ENCODE measurements at regions not wholly inside any gene's neighbourhood (a gene's known extent, or its start where the extent isn't known, plus 50 kb on each side); places are given as distances from the start of the nearest gene placed in this dataset.
"Not testable (repeated sequence)": the region's sequence is repeated elsewhere in the genome, so short reads cannot be mapped to it uniquely, and the experiment has no call there.

DNA sequence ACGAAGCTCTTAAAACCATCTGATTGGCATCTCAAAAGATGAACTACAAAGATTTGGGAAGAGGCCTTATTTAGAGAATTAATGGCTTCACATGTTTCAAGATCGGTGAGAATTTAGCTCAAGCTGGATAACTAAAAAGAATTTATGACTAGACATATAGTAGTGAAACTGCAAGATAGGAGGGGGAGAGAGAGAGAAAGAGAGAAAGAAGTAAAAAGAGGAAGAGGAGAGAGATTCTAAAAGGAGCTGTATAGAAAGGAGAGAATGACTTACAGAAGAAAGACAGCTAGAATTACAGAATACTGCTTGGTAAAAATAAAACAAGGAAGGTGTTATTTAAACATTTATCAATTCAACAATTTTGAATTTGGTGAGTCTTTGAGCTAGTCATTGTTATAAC is 592.3 kb downstream of the SH2D4B start:
- FAIRE-seq = no peak

DNA sequence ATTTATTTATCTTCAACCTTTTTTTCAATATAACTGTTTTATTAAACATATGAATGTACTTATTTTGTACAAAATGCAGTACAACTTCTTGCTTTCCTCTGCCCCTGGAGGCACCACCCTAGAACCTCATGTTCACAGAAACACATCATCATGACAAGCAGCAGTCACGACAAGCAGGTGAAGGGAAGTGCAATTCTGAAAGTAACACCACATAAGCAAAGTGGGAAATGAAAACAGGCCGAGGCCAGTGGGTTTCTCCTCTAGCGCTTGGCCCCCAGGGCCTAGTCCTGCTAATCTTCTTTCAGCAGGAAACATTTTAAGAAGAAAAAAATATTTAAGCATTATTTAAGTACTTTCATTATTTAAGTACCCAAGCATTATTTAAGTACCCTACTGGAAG is 598.1 kb downstream of the SH2D4B start:
- FAIRE-seq = no peak

- no peak for FAIRE-seq
These were observed 598.6 kb downstream of the SH2D4B start for GRCh38 chr10:81136261-81136660.

- FAIRE-seq = no peak
These were observed 608.3 kb downstream of the SH2D4B start for GRCh38 chr10:81145975-81146374.

DNA sequence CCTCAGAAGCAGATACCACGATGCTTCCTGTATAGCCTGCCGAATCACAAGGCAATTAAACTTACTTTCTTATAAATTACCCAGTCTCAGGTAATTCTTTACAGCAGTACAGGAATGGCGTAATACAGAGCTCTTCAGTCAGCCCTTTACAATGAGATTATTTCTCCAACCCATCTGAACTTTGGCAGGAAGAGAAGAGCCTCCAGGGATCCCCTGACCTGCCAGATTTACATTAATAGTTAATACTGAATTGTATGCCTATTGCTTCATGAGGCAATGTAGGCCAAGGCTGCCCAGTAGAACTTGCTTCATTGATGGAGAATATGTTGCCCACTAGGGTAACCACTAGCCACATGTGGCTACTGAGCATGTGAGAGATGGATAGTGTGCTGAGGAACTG is 608.7 kb downstream of the SH2D4B start:
- FAIRE-seq = no peak

DNA sequence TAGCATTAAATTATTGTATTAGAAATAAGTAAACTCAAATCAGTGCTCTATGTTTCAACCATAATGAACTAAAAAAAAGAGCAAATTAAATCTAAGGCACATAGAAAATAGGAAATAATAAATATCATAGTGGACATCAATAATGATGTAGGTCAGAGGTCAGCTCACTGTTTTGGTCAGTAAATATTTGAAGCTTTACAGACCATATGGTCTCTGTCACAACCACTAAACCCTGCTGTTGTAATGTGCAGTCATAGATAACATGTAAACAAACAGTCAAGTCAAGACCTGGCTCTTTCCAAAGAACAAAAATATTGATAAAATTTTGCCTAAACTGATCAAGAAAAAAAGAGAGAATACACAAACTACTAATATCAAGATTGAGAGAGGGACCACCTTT is 615.0 kb downstream of the SH2D4B start:
- FAIRE-seq = no peak

DNA sequence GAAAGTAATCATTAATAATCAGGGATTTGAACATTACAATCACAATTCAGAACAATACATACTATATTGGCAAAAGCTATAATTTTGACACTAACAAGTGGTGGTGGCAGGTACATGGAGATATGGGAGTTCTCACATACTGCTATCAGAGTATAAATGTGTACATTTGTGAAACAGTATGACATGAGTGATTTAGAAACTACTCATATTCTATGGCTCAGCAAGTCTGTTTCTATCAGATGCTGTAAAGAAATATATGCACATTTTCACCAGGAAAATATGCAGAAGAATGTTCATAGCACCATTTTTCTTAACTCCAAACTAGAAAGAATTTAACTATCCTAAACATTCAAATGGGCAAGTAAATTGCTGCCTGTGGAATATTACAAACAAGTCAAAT is 620.0 kb downstream of the SH2D4B start:
- FAIRE-seq = no peak

GRCh38 chr10:81177651-81178244 is 640.0 kb downstream of the SH2D4B start:
- FAIRE-seq = no peak

GRCh38 chr10:81179324-81179723 is 641.6 kb downstream of the SH2D4B start:
- no peak for FAIRE-seq

DNA sequence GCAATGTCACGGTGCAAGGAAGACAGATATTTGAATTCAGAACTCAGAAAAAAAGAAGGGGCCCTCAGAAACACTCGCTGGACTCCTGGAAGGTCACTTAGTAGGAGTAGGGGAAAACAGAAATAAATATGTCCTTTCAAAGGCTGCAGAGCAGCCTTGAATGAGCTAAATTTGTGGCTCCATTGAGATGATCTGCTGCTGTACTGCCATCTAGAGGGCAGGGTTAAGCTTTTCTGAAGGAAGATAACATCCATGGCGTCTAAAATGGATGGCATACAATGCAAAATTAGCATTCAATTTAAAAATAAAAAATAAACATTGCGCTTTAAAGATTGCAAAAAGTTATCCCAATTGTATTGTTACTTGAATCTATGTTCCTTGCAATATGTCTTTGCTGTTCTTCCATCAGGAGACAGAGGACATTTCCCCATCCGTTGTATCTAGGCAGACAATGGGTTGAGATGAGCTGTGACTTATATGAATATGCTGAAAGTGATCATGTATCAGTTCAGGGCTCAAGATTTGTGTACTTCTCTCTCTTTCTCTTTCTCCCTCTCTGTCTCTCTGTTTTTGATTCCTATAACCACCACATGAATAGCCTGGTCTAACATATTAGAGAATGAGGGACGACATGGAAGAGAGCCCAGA is 642.2 kb downstream of the SH2D4B start:
- FAIRE-seq = no peak

GRCh38 chr10:81182296-81182695 is 644.6 kb downstream of the SH2D4B start:
- FAIRE-seq = no peak

DNA sequence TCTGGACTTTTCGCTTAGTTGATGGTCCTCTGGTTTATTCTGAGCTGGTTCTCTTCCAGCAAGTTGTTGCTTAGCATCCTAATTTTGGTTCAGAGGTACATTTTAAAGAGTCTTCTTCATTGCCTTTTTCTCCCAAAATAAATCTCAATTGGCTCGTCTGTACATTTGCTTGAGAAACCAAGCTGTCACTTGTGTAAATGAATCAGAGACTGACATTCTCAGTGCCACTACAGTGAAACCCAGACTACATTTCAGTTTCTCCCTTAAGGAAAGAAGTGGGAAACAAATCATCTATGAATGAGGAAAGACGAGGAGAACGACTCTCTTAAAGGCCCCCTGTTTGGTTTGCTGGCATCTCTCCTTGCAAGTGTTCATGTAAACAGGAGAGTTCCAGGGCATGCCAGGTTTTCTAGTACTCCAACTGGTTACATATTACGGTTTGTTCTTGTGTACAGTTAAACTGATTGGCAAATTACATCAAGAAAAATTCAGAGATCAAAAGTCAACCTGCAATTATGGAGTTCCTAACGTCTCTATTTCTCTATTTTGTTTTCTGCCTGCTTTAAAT is 654.6 kb downstream of the SH2D4B start:
- no peak for FAIRE-seq

DNA sequence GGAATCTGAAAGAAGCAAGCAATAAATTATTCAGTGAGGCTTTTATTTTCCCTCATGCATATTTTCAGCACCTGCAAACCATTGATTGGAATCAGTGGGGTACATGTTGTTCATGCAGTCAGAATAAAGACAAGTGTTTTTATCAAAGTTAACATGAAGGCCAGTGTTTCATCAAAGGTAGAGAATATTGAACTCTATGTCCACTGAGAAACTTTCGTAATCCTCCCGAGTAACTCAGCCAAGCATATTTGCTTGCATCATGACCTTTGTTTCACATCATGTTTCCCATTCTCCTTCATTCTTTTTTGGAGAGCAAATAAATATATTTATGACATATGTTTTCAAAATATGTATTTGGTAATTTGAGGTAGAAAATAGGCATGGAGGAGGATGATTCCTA is 663.1 kb downstream of the SH2D4B start:
- FAIRE-seq = no peak

DNA sequence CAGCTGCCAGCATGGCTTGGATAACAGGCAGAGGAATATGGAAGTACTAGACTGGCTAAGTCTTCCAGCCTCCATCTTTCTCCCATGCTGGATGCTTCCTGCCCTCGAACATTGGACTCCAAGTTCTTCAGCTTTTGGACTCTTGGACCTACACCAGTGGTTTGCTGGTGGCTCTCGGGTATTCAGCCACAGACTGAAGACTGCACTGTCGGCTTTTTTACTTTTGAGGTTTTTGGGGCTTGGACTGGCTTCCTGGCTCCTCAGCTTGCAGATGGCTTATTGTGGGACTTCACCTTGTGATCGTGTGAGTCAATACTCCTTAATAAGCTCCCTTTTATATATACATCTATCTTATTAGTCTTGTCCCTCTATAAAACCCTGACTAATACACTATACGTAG is 667.6 kb upstream of the NRG3 start:
- FAIRE-seq = not testable (repeated sequence)

DNA sequence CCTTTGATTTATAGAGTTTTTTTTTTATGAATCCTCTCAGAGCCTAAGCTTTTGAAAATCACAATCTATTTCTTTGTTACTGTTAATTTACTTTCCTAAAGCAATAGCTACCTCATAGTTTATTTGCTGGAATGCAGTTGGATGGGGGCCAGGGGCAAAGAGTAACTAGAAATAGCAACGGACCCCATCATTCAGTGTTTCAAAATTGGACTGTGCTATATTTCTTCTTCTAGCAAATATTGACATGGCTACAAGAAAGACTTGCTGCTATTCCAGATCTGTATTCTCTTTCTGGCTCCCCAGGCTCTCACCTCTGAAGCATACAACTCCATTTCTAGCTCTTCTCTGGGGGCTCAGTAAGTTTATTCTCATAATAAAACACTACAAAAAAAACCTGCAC is 661.6 kb upstream of the NRG3 start:
- no peak for FAIRE-seq

GRCh38 chr10:81215498-81215897 is 659.5 kb upstream of the NRG3 start:
- FAIRE-seq = no peak

- no peak for FAIRE-seq
These were observed 658.0 kb upstream of the NRG3 start for GRCh38 chr10:81216949-81217348.

DNA sequence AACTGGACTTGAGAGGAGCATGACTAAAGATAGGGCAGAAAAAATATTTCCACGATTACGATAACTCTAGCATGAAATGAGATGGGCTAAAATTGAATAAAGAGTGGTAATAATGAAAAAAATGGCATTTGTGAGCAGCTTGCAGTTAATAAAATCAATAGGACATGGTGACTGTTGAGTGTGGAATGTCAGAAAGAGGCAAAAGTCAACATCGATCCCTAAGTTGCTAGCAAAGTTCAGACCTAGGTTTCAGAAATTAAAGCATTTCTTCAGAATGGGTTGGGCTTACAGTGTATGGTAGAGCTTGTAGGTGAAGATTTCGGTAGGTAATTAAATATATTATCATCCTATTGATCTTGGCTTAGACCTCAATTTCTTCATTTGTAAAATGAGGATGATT is 656.7 kb upstream of the NRG3 start:
- no peak for FAIRE-seq

DNA sequence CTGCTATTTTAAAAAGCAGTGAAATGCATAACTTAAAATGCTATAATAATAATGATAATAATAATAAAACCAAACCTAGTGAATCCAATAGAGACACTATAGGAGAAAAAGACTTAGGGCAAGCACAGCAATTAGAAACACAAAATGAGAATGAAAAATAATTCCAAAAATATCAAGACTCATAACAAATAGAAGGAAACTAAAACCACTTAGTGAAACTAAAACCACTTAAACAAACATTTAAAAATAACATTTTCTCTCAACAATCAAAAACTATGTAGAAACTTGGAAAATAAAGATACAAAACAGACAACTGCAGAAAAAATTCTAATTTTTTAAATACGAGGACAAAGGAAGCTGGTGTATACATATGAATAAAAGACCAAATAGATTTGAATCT is 655.2 kb upstream of the NRG3 start:
- FAIRE-seq = no peak

DNA sequence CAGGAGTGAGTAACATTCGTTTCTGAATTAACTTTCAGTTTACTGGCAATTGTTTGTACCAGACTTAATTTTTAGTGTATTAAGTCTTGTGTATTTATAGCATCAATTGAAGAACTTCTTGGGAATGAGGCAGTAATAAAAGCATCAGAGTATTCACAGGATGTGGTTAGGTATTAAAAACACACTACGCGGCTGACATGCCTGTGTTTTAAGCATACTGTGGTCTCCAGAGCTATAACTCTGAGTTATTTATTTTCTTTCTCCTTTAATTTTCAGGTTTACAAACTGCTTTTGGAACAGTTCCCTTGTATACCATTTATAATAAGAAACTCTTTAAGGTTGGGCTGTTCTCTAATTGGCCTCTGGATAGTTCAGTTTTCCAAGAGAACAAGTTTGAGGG is 626.1 kb upstream of the NRG3 start:
- FAIRE-seq = no peak

- no peak for FAIRE-seq
These were observed 623.4 kb upstream of the NRG3 start for GRCh38 chr10:81251457-81252115.

- FAIRE-seq = not testable (repeated sequence)
These were observed 610.0 kb upstream of the NRG3 start for GRCh38 chr10:81264991-81265390.

- FAIRE-seq = no peak
These were observed 604.9 kb upstream of the NRG3 start for GRCh38 chr10:81270051-81270450.

Data from colon (tissue), 2 donors.